Spleen (tissue), 11 donors: ENCODE measurements at regions not wholly inside any gene's neighbourhood (a gene's known extent, or its start where the extent isn't known, plus 50 kb on each side); places are given as distances from the start of the nearest gene placed in this dataset.

ENCODE experiments used
- DNase-seq: peaks from one replicate; pipeline ENCODE4 v3.0.0-alpha.2; 2020
- H3K27ac ChIP-seq, 8 donors: fragments of 200-600 bp; sonication (generic) in 7 of 8; 1 replicate in 4 of 8; 2 replicates in 4 of 8; pipeline versions ENCODE4 v1.5.0 to v1.8.0; 2016 to 2021; ENCODE audit warnings: inconsistent platforms in 4 of 8, mild to moderate bottlenecking in 4 of 8, moderate library complexity in 1 of 8
- H3K27me3 ChIP-seq, 7 donors: fragments of 200-600 bp; sonication (generic) in 6 of 7; replicated peaks in 1 of 7; 1 replicate in 4 of 7; 2 replicates in 3 of 7; pipeline versions ENCODE4 v1.5.0 to v1.8.0; 2016 to 2021; ENCODE audit warnings: inconsistent platforms in 3 of 7, mild to moderate bottlenecking in 1 of 7
- H3K36me3 ChIP-seq, 6 donors: fragments of 200-600 bp; sonication (generic) in 5 of 6; 1 replicate in 4 of 6; 2 replicates in 2 of 6; pipeline versions ENCODE4 v1.5.0 to v1.8.0; 2016 to 2021; ENCODE audit warnings: inconsistent platforms in 2 of 6
- H3K4me1 ChIP-seq, 6 donors: fragments of 200-600 bp; sonication (generic) in 5 of 6; 1 replicate in 3 of 6; 2 replicates in 3 of 6; pipeline versions ENCODE4 v1.5.0 to v1.8.0; 2016 to 2021; ENCODE audit warnings: inconsistent platforms in 3 of 6
- H3K4me3 ChIP-seq, 8 donors: fragments of 200-600 bp; sonication (generic) in 7 of 8; 1 replicate in 4 of 8; 2 replicates in 4 of 8; pipeline versions ENCODE4 v1.5.0 to v1.8.0; 2016 to 2021; ENCODE audit warnings: inconsistent platforms in 4 of 8, mild to moderate bottlenecking in 4 of 8, moderate library complexity in 2 of 8
- H3K9me3 ChIP-seq, 8 donors: fragments of 200-600 bp; sonication (generic) in 7 of 8; 1 replicate in 4 of 8; 2 replicates in 4 of 8; pipeline versions ENCODE4 v1.5.0 to v1.8.0; 2016 to 2021; ENCODE audit warnings: inconsistent platforms in 4 of 8
- POLR2A ChIP-seq, 3 donors: fragments of 450-650 bp; IDR thresholded peaks; one replicate each; pipeline ENCODE4 v1.5.1; 2017; ENCODE audit warnings: antibody characterized with exemption in 3 of 3, mild to moderate bottlenecking in 1 of 3
- POLR2AphosphoS5 ChIP-seq, 3 donors: sonication (generic); formaldehyde crosslinking; IDR thresholded peaks; one replicate each; pipeline ENCODE4 v1.5.1; 2017; ENCODE audit warnings: antibody characterized with exemption in 3 of 3
- WGBS, 5 donors: extraction: QIAGEN DNeasy Blood & Tissue Kit in 3 of 5; methylation state at CpG; one replicate each; pipeline versions ENCODE4 v1.1.5 to v1.1.7; 2013 to 2018; 5-methylcytosine and 5-hydroxymethylcytosine counted together
- intact Hi-C: fragments of 100-400 bp; cut with DNase I; formaldehyde crosslinking; loops from one replicate; pipeline ENCODE4 v1.15.0; 2023; ENCODE audit warnings: low total_unique reads
- TF ChIP-seq, protein P1 (sequence below), 11 experiments: fragments of 200-600 bp in 7 of 11; fragments of 450-650 bp in 4 of 11; sonication (generic) in 4 of 11; IDR thresholded peaks in 8 of 11; conservative IDR thresholded peaks in 3 of 11; 1 replicate in 7 of 11; 2 replicates in 4 of 11; pipeline versions ENCODE4 v1.4.0 to v1.8.0; 2016 to 2021; ENCODE audit warnings: antibody characterized with exemption in 11 of 11, inconsistent platforms in 4 of 11, mild to moderate bottlenecking in 1 of 11
- donor health status: healthy with polysubstance abuse.
- donor health status: DM: no; HTN: no; CAD: no; lungs with moderate emphysema.
- donor health status: DM: no; HTN: no; CAD: no.
- donor health status: Bipolar disorder and iron deficiency.
- donor health status: healthy.
- donor health status: DM: no; HTN: no; CAD: no.
- donor health status: DM: yes; HTN: yes; CAD: no.

DNA sequence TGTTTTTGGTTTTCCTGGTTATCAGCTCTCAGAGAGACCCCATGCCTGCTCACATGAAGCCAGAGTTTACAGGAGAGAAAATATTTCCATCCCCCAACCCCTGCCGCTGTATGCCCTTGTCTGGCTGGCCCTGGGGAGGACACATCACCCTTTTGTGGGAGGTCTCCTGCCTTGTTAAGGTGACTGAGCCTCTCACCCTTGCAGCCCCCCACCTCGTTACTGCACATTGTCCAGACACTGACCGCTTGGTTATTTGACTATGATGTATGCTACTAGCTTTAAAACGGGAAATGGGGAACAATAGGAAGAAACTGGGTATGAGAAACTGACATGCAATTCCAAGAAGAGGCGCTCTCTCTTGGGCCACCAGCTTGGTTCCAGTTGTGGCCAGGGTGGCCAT lies 51.1 kb upstream of the RFPL3 start:
- TF ChIP-seq POLR2AphosphoS5 (IDR thresholded peaks at IDR 0.05) = no peak
- TF ChIP-seq, protein P1, sequence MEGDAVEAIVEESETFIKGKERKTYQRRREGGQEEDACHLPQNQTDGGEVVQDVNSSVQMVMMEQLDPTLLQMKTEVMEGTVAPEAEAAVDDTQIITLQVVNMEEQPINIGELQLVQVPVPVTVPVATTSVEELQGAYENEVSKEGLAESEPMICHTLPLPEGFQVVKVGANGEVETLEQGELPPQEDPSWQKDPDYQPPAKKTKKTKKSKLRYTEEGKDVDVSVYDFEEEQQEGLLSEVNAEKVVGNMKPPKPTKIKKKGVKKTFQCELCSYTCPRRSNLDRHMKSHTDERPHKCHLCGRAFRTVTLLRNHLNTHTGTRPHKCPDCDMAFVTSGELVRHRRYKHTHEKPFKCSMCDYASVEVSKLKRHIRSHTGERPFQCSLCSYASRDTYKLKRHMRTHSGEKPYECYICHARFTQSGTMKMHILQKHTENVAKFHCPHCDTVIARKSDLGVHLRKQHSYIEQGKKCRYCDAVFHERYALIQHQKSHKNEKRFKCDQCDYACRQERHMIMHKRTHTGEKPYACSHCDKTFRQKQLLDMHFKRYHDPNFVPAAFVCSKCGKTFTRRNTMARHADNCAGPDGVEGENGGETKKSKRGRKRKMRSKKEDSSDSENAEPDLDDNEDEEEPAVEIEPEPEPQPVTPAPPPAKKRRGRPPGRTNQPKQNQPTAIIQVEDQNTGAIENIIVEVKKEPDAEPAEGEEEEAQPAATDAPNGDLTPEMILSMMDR (IDR thresholded peaks at IDR 0.05 in 8 of 11, conservative IDR thresholded peaks at IDR 0.05 in 3 of 11) = no peak
- TF ChIP-seq POLR2A (IDR thresholded peaks at IDR 0.05) = no peak
- Histone ChIP-seq H3K27ac (no peak overlapping the region), H3K4me1 (no peaks in the 10 kb centered on the region), H3K36me3 (no peaks in the 10 kb centered on the region), H3K9me3 (no peaks in the 10 kb centered on the region), H3K27me3 (peaks cover 0 to 63% (median 0%) of the 10 kb centered on the region in 7 donors), H3K4me3 (no peak overlapping the region)
- intact Hi-C loops = no loop called here
- DNase-seq = no peak
- 47 to 73% (median 71%) methylated on average over 5 of the region's 5 CpGs for WGBS, 5 donors

DNA sequence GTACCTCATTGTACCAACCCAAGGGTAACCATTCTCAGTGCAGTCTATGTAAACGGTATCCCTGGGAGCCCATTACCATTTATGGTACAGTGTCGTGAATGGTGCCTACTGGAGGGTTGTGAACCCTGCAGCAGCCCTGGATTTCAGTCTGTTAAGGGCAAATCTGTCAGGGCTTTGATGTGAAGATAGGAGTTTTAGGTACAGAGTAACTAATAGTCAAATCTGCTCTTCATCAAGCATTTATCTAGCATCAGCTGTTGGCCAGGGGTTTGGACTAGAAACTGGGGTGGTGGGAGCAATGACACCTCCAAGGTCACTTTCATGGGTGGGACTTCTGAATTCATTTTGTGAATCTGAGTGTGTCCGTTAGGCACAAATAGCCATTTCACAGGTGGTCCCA lies 50.6 kb upstream of the RFPL3 start:
- TF ChIP-seq POLR2A (IDR thresholded peaks at IDR 0.05) = no peak
- TF ChIP-seq, protein P1 (IDR thresholded peaks at IDR 0.05 in 8 of 11, conservative IDR thresholded peaks at IDR 0.05 in 3 of 11) = no peak
- no peak for TF ChIP-seq POLR2AphosphoS5 (IDR thresholded peaks at IDR 0.05)
- H3K36me3 ChIP-seq = no peaks in the 10 kb centered on the region

GRCh38 chr22:32307617-32308016 lies 50.0 kb upstream of the RFPL3 start:
- Histone ChIP-seq H3K36me3 (no peaks in the 10 kb centered on the region), H3K27ac (no peak overlapping the region), H3K4me3 (no peak overlapping the region), H3K9me3 (no peaks in the 10 kb centered on the region), H3K4me1 (no peaks in the 10 kb centered on the region), H3K27me3 (peaks cover 0 to 66% (median 0%) of the 10 kb centered on the region in 7 donors)
- WGBS, 5 donors = 67 to 82% (median 78%) methylated on average over 7 of the region's 7 CpGs
- TF ChIP-seq POLR2A (IDR thresholded peaks at IDR 0.05) = no peak
- TF ChIP-seq, protein P1 (IDR thresholded peaks at IDR 0.05 in 8 of 11, conservative IDR thresholded peaks at IDR 0.05 in 3 of 11) = no peak
- TF ChIP-seq POLR2AphosphoS5 (IDR thresholded peaks at IDR 0.05) = no peak
- intact Hi-C loops = no loop called here
- DNase-seq = no peak

More for the DNA sequence above, 50.6 kb upstream of the RFPL3 start:
- Histone ChIP-seq H3K4me1 (no peaks in the 10 kb centered on the region), H3K9me3 (no peaks in the 10 kb centered on the region), H3K27ac (no peak overlapping the region), H3K27me3 (peaks cover 0 to 66% (median 0%) of the 10 kb centered on the region in 7 donors), H3K4me3 (no peak overlapping the region)
- 78 to 89% (median 87%) methylated on average over 3 of the region's 3 CpGs for WGBS, 5 donors
- intact Hi-C loops = no loop called here
- no peak for DNase-seq
